ENCODE measurements at regions not wholly inside any gene's neighbourhood (a gene's known extent, or its start where the extent isn't known, plus 50 kb on each side); places are given as distances from the start of the nearest gene placed in this dataset.

DNA sequence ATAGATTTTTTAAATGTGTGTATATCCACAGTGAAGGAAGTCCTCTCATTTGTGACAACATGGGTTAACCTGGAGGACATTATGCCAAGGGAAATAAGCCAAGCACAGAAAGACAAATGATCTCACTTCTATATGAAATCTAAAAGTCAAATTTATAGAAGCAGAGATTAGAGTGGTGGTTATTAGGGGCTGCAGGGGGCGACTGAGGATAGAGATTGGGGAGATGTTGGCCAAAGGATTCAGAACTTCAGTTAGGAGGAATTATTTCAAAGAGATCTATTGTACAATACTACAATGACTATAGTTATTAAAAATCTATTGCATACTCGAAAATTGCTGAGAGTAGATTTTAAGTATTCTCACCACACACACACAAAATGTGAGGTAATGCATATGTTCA lies 252.4 kb upstream of the SLC39A10 start:
- DNase-seq: peak in 1 of 5 donors; percentile 14

- no peak for DNase-seq
Measured at GRCh38 chr2:195396479-195396878, 260.5 kb upstream of the SLC39A10 start.

GRCh38 chr2:195395362-195395761 lies 261.7 kb upstream of the SLC39A10 start:
- no peak for DNase-seq

- DNase-seq: no peak
Measured at GRCh38 chr2:195392446-195393336, 264.3 kb upstream of the SLC39A10 start.

DNA sequence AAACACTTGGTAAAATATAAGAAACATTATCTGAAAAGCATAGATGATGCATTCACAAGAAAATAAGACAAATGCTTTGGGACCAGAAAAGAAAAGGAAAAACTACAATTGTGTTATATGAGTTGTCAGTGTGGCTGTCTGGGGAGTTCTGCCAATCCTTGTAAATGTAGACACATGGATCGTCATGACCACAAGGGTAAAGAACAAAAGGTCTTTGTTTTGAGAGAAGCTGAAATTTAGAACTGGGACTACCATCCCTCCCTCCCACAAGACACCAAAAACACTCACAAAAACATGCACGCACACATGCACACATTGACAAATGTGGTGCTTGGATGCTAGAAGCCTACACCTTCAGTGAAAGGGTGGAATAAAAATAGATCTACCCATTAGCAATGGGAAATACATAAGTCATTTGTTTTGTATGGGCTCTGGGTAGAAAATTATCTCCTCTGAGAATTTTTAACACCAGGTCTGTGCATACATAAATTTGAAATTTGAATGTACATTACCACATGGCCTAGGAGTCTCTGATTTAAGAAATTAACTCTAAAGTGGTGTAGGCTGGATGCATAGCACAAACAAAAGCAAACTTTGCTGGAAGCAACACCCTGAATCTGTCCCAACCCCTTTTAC lies 266.2 kb upstream of the SLC39A10 start:
- no peak for DNase-seq

DNA sequence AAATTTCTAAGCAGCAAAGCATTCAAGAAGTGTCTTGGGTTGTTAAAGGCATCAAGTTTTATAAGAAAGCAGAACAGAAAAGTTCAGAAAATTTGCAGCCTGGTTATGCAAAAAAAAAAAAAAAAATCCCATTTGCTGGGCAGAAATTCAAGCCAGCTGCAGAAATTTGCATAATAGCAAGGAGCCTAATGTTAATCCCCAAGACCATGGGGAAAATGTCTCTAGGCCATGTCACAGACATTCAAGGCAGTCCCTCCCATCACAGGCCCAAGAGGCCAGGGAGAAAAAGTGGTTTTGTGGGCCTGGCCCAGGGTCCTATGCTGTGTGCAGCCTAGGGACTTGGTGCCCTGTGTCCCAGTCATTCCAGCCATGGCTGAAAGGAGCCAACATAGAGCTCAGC lies 269.0 kb upstream of the SLC39A10 start:
- no peak for DNase-seq

DNA sequence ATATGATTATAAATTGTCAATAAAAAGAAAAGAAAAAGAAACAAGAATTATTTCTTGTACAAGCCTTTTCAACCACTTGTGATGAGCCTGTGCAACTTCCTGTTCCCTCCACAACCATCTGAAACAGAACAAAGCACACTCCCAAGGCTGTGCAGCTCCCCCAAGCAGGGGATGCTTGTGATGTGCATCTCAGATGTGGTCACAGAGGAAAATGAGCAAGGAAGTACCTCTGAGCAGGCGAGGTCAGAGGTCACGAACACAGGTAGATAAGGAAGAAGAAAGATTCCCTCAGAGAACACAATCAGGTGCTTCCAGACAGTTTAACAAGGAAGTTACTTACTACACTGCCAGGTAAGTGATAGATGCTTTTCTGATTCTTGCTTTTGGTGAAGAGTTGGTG lies 274.8 kb upstream of the SLC39A10 start:
- DNase-seq: peak in 2 of 5 donors; percentile 3 to 48

DNA sequence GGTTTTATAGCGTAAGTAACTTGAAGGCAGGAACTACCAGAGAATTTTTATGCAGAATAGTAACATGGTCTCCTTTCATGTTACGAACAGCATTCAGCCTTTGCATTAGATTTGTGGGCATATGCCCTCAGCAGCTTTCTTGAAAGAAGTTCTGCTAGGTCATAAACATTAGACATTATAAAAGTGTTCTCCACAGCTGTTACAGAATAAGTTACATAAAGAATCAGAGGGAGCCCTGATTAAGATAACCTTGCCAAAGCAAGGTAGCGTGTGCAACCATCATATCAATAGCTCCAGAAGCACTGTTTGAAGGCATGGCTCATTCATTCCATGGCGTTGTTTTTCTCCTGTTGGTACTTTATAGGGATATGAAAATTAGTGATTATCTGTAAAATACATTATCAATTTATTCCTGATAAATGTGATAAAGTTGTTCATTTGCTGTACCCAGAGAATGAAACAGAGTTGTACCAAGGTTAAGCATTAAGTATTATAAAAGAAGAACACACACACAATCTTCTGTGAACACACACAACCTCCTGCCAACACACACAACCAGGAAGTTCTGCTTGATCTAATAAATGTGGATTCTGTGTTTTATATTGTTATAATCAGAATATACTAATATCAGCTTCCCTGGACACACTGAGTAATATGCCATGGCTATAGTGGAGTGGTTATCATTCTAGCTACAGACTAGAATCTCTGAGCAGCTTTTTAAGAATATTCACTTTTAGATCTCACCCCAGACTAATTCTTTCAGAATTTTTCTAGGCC lies 286.7 kb upstream of the SLC39A10 start:
- no peak for DNase-seq

DNA sequence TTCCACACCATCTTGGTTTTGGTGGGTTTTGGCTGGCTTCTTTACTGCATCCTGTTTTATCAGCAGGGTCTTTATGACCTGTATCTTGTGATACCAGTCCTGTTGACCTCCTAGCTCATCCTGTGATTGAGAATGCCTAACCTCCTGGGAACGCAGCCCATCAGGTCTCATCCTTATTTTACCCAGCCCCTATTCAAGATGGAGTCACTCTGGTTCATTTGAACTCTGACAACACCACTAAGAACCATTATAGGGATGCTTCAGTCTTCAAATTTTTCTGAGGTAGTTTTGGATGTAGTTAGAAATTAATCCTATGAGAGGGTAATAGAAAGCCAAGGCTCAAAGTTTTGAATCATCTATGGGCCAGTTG lies 287.8 kb upstream of the SLC39A10 start:
- no peak for DNase-seq

- DNase-seq: no peak
Measured at GRCh38 chr2:195368249-195369217, 288.5 kb upstream of the SLC39A10 start.

GRCh38 chr2:195367809-195368208 lies 289.2 kb upstream of the SLC39A10 start:
- DNase-seq: no peak

GRCh38 chr2:195364015-195364965 lies 292.7 kb upstream of the SLC39A10 start:
- no peak for DNase-seq

DNA sequence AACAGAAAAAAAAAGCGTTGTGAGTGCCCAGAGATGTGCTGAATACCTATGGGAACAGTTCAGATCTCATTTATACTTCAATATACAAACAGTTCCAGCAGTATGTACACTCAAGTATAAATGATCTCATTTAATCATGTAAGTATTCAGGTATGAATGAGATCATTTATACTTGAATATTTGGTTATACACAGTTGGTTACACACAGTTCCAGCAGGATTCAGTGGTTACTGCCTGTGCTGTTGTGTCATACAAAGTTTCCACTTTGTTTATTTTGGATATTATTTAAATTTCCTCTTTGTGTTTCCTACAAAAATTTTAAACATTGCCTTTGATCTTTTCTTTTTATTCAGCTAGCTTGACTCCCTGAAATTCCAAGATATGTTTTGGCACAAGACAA lies 293.5 kb upstream of the SLC39A10 start:
- DNase-seq: no peak

- no peak for DNase-seq
Measured at GRCh38 chr2:195360242-195360641, 296.8 kb upstream of the SLC39A10 start.

- no peak for DNase-seq
Measured at GRCh38 chr2:195359043-195359735, 297.8 kb upstream of the SLC39A10 start.

- DNase-seq: no peak
Measured at GRCh38 chr2:195356920-195357440, 300.0 kb upstream of the SLC39A10 start.

- no peak for DNase-seq
Measured at GRCh38 chr2:195356026-195356425, 301.0 kb upstream of the SLC39A10 start.

- DNase-seq: no peak
Measured at GRCh38 chr2:195352581-195352980, 304.4 kb upstream of the SLC39A10 start.

GRCh38 chr2:195343942-195344530 lies 313.0 kb upstream of the SLC39A10 start:
- DNase-seq: no peak

DNA sequence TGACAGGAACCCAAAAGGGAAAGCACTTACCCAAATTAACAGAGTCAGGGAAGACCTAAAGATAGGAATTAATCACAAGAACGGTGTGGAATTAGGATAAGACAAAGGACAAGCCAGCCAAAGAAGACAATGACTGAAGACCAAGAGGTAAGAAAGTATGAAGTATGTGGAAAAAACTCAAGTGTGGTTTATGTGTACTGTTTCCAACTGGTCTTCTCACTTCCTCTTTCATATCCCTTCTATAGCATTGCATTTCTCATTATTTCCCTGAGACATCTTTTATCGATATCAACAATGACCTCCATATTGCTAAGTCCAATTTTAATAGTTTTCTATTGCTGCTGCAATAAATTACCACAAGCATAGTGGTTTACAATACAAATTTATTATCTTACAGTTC lies 313.5 kb upstream of the SLC39A10 start:
- DNase-seq: no peak
